K562 (cell line): ENCODE measurements at regions not wholly inside any gene's neighbourhood (a gene's known extent, or its start where the extent isn't known, plus 50 kb on each side); places are given as distances from the start of the nearest gene placed in this dataset.

Experiments
- ATAC-seq: fragments of 200-7000 bp; cut with Tn5 transposase; 3 replicates; pipeline ENCODE4 v1.9.1; 2020; ENCODE audit warnings: moderate library complexity
- BruUV-seq: library from RNA; stranded (reverse); fragments of 400-500 nt; replicated peaks from 2 replicates; lab custom pipeline; 2021; lab: Mats Ljungman, UMichigan
- CTCF ChIA-PET: fragments of 300-600 bp; formaldehyde crosslinking; extraction: SDS; loops from one replicate; lab custom pipeline; 2021; ENCODE audit warnings: low intra/inter-chr PET ratio; lab: Yijun Ruan, JAX
- POLR2A ChIA-PET: fragments of 300-600, 350-650 bp; sonication (Branson Sonifier 250); formaldehyde crosslinking; extraction: SDS; loops from one replicate; lab custom pipeline; 2021; ENCODE audit warnings: antibody characterized with exemption, inconsistent platforms; lab: Yijun Ruan, JAX
- DNase-seq, 4 experiments: peaks; one replicate each; pipeline versions ENCODE4 v3.0.0 to v3.0.0-alpha.2; 2011 to 2018; ENCODE audit warnings: low spot score in 3 of 4, mixed read lengths in 3 of 4; ENCODE audit errors: extremely low read depth in 1 of 4
- FAIRE-seq: peaks from 2 replicates; lab custom pipeline; 2011; peaks lifted over from hg19 to GRCh38; lab: Jason Lieb, UNC
- H2AFZ ChIP-seq: 2 replicates; pipeline ENCODE4 v1.6.0; 2011; ENCODE audit warnings: low read depth, low read length, control low read depth, inconsistent platforms
- H3K27ac ChIP-seq: fragments of 200-600 bp; 3 replicates; pipeline ENCODE4 v1.8.0; 2011; ENCODE audit warnings: low read depth, mild to moderate bottlenecking, control low read depth, inconsistent platforms, low read length, moderate library complexity, mixed read lengths; ENCODE audit errors: extremely low read depth
- H3K27me3 ChIP-seq, 2 experiments: fragments of 300-600 bp in 1 of 2; 2 replicates in 1 of 2; 3 replicates in 1 of 2; pipeline versions ENCODE4 v1.6.0 to v1.8.0; 2011; ENCODE audit warnings: inconsistent platforms in 2 of 2, low read length in 2 of 2, mild to moderate bottlenecking in 1 of 2, mixed read lengths in 1 of 2, moderate library complexity in 1 of 2; ENCODE audit not compliant: control insufficient read depth in 2 of 2, insufficient read depth in 2 of 2
- H3K36me3 ChIP-seq: fragments of 300-600 bp; 3 replicates; pipeline ENCODE4 v1.8.0; 2011; ENCODE audit warnings: mild to moderate bottlenecking, low read length, inconsistent platforms; ENCODE audit not compliant: control insufficient read depth, insufficient read depth
- H3K4me1 ChIP-seq, 2 experiments: fragments of 200-600 bp in 1 of 2; replicated peaks in 1 of 2; 2 replicates in 1 of 2; 3 replicates in 1 of 2; pipeline versions ENCODE4 v1.5.1 to v1.8.0; 2011; ENCODE audit warnings: inconsistent platforms in 2 of 2, low read length in 2 of 2, mild to moderate bottlenecking in 1 of 2, mixed read lengths in 1 of 2, moderate library complexity in 1 of 2; ENCODE audit not compliant: control insufficient read depth in 2 of 2, insufficient read depth in 2 of 2
- H3K4me2 ChIP-seq: 2 replicates; pipeline ENCODE4 v1.6.1; 2011; ENCODE audit warnings: low read length, control low read depth, inconsistent platforms, mixed read lengths; ENCODE audit not compliant: insufficient read depth
- H3K4me3 ChIP-seq: fragments of 200-600 bp; sonication (generic), shearing (Covaris generic); 2 replicates; pipeline ENCODE4 v1.5.1; 2016; ENCODE audit warnings: control low read depth, inconsistent platforms
- H3K79me2 ChIP-seq: fragments of 200-600 bp; 3 replicates; pipeline ENCODE4 v1.8.0; 2011; ENCODE audit warnings: low read length, inconsistent platforms; ENCODE audit not compliant: control insufficient read depth, insufficient read depth
- H3K9ac ChIP-seq, 2 experiments: 2 replicates each; pipeline versions ENCODE4 v1.6.0 to v1.6.1; 2011; ENCODE audit warnings: low read depth in 2 of 2, low read length in 2 of 2, control low read depth in 1 of 2, inconsistent platforms in 1 of 2, mild to moderate bottlenecking in 1 of 2, mixed read lengths in 1 of 2; ENCODE audit not compliant: insufficient read depth in 1 of 2
- H3K9me1 ChIP-seq: one replicate; pipeline ENCODE4 v1.6.0; 2011; ENCODE audit warnings: inconsistent platforms, mild to moderate bottlenecking, low read length, moderate library complexity; ENCODE audit not compliant: control insufficient read depth, insufficient read depth
- H3K9me3 ChIP-seq: replicated peaks from 2 replicates; pipeline ENCODE4 v1.5.1; 2011; ENCODE audit warnings: low read depth, low read length, inconsistent platforms; ENCODE audit not compliant: control insufficient read depth, insufficient read depth
- H4K20me1 ChIP-seq: replicated peaks from 2 replicates; pipeline ENCODE4 v1.6.1; 2011; ENCODE audit warnings: low read length, inconsistent platforms, mixed read lengths; ENCODE audit not compliant: control insufficient read depth, insufficient read depth
- CCNT2 ChIP-seq: IDR thresholded peaks from 2 replicates; pipeline ENCODE4 v1.6.1; 2011; ENCODE audit warnings: borderline replicate concordance, low read depth, mild to moderate bottlenecking, moderate library complexity, mixed read lengths, low read length; ENCODE audit not compliant: insufficient read length; ENCODE audit errors: extremely low read depth
- CSDE1 ChIP-seq, 2 experiments: fragments of 450-650 bp; IDR thresholded peaks; 2 replicates each; pipeline ENCODE4 v1.6.1; 2016; ENCODE audit warnings: mild to moderate bottlenecking in 1 of 2
- RBM22 ChIP-seq: fragments of 200-400 bp; formaldehyde crosslinking; IDR thresholded peaks from 2 replicates; pipeline ENCODE4 v1.6.1; 2018; ENCODE audit warnings: low read length, low read depth; ENCODE audit not compliant: poor library complexity, severe bottlenecking
- SMARCE1 ChIP-seq: fragments of 450-650 bp; IDR thresholded peaks from 2 replicates; pipeline ENCODE4 v1.7.1; 2016; ENCODE audit warnings: mild to moderate bottlenecking
- ZC3H11A ChIP-seq: IDR thresholded peaks from 2 replicates; pipeline ENCODE4 v1.6.1; 2012; ENCODE audit warnings: low read depth, low read length, improper control_type of control experiment
- ZKSCAN1 ChIP-seq: fragments of 150-350 bp; IDR thresholded peaks from 2 replicates; pipeline ENCODE4 v1.6.1; 2016; ENCODE audit warnings: low read depth, low read length
- WGBS: fragments of 100-300 bp; shearing (Covaris generic); methylation state at CpG from one replicate; pipeline ENCODE4 v1.1.6; 2016; ENCODE audit warnings: low coverage, mixed read lengths; ENCODE audit not compliant: insufficient coverage; ENCODE audit errors: missing lambda C conversion rate; 5-methylcytosine and 5-hydroxymethylcytosine counted together
- in situ Hi-C: fragments of 300-500 bp; cut with MboI; formaldehyde crosslinking; loops from 4 replicates; pipeline ENCODE4 v1.15.0; 2018; ENCODE audit warnings: inconsistent platforms, mixed read lengths
- intact Hi-C: fragments of 100-400 bp; cut with micrococcal nuclease; formaldehyde crosslinking; loops from 2 replicates; pipeline ENCODE4 v1.14.2; 2022
- TF ChIP-seq, protein P1 (sequence below): fragments of 250-450 bp; sonication (Bioruptor Pico); IDR thresholded peaks from 2 replicates; pipeline ENCODE4 v1.5.1; 2021; ENCODE audit warnings: mild to moderate bottlenecking
- TF ChIP-seq, protein P2 (sequence below): fragments of 200-600 bp; sonication (generic); IDR thresholded peaks from one replicate; pipeline ENCODE4 v1.6.1; 2012; ENCODE audit warnings: mild to moderate bottlenecking, low read depth, low read length, inconsistent platforms

DNA sequence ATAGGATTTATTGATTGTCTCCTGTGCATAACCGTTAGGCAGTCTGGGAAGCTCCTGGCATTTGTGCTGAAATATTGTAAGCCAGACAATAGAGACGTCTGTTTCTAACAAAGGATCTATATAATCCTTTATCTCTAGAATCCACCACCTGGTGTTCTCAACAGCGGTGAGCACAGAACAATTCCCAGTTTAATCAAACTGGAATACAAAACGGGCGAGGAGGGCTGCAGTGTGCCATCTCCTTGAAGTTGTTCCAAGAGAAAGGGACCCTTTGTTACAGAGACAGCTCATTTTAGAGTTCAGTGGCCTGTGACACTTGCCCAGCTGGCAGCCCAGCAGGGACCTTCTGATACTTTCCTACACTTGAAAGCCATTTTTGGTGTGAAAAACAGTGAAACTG, 162.8 kb upstream of the IVNS1ABP start:
- POLR2A ChIA-PET: no interaction called here
- CTCF ChIA-PET: no interaction called here
- Histone ChIP-seq H3K9me3 (no peaks in the 10 kb centered on the region), H3K9me1 (no peaks in the 10 kb centered on the region), H3K79me2 (no peaks in the 10 kb centered on the region), H3K9ac (no peak overlapping the region), H2AFZ (peak overlapping the region; percentile 16; the same call in 1 of the 2 replicates), H3K4me2 (no peak overlapping the region), H3K4me1 (no peaks in the 10 kb centered on the region; a peak in 1 of 5 replicates), H3K27ac (no peak overlapping the region), H3K4me3 (no peak overlapping the region), H3K27me3 (no peaks in the 10 kb centered on the region), H4K20me1 (no peaks in the 10 kb centered on the region), H3K36me3 (no peaks in the 10 kb centered on the region)
- no TSS peak for BruUV-seq
- no peak for ATAC-seq
- 0% methylated on average over 5 of the region's 5 CpGs for WGBS
- in situ Hi-C loops (no loop called here), intact Hi-C loops (no loop called here)
- FAIRE-seq: no peak
- DNase-seq: no peak
- no peak for TF ChIP-seq ZKSCAN1
- TF ChIP-seq ZC3H11A: no peak
- no peak for TF ChIP-seq SMARCE1
- no peak for TF ChIP-seq CSDE1 (IDR thresholded peaks at IDR 0.05)
- TF ChIP-seq, protein P1, sequence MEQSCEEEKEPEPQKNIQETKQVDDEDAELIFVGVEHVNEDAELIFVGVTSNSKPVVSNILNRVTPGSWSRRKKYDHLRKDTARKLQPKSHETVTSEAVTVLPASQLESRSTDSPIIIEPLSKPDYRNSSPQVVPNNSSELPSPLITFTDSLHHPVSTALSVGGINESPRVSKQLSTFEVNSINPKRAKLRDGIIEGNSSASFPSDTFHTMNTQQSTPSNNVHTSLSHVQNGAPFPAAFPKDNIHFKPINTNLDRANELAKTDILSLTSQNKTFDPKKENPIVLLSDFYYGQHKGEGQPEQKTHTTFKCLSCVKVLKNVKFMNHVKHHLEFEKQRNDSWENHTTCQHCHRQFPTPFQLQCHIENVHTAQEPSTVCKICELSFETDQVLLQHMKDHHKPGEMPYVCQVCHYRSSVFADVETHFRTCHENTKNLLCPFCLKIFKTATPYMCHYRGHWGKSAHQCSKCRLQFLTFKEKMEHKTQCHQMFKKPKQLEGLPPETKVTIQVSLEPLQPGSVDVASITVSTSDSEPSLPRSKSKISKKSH (CRISPR knock-in tag): no peak
- TF ChIP-seq, protein P2, sequence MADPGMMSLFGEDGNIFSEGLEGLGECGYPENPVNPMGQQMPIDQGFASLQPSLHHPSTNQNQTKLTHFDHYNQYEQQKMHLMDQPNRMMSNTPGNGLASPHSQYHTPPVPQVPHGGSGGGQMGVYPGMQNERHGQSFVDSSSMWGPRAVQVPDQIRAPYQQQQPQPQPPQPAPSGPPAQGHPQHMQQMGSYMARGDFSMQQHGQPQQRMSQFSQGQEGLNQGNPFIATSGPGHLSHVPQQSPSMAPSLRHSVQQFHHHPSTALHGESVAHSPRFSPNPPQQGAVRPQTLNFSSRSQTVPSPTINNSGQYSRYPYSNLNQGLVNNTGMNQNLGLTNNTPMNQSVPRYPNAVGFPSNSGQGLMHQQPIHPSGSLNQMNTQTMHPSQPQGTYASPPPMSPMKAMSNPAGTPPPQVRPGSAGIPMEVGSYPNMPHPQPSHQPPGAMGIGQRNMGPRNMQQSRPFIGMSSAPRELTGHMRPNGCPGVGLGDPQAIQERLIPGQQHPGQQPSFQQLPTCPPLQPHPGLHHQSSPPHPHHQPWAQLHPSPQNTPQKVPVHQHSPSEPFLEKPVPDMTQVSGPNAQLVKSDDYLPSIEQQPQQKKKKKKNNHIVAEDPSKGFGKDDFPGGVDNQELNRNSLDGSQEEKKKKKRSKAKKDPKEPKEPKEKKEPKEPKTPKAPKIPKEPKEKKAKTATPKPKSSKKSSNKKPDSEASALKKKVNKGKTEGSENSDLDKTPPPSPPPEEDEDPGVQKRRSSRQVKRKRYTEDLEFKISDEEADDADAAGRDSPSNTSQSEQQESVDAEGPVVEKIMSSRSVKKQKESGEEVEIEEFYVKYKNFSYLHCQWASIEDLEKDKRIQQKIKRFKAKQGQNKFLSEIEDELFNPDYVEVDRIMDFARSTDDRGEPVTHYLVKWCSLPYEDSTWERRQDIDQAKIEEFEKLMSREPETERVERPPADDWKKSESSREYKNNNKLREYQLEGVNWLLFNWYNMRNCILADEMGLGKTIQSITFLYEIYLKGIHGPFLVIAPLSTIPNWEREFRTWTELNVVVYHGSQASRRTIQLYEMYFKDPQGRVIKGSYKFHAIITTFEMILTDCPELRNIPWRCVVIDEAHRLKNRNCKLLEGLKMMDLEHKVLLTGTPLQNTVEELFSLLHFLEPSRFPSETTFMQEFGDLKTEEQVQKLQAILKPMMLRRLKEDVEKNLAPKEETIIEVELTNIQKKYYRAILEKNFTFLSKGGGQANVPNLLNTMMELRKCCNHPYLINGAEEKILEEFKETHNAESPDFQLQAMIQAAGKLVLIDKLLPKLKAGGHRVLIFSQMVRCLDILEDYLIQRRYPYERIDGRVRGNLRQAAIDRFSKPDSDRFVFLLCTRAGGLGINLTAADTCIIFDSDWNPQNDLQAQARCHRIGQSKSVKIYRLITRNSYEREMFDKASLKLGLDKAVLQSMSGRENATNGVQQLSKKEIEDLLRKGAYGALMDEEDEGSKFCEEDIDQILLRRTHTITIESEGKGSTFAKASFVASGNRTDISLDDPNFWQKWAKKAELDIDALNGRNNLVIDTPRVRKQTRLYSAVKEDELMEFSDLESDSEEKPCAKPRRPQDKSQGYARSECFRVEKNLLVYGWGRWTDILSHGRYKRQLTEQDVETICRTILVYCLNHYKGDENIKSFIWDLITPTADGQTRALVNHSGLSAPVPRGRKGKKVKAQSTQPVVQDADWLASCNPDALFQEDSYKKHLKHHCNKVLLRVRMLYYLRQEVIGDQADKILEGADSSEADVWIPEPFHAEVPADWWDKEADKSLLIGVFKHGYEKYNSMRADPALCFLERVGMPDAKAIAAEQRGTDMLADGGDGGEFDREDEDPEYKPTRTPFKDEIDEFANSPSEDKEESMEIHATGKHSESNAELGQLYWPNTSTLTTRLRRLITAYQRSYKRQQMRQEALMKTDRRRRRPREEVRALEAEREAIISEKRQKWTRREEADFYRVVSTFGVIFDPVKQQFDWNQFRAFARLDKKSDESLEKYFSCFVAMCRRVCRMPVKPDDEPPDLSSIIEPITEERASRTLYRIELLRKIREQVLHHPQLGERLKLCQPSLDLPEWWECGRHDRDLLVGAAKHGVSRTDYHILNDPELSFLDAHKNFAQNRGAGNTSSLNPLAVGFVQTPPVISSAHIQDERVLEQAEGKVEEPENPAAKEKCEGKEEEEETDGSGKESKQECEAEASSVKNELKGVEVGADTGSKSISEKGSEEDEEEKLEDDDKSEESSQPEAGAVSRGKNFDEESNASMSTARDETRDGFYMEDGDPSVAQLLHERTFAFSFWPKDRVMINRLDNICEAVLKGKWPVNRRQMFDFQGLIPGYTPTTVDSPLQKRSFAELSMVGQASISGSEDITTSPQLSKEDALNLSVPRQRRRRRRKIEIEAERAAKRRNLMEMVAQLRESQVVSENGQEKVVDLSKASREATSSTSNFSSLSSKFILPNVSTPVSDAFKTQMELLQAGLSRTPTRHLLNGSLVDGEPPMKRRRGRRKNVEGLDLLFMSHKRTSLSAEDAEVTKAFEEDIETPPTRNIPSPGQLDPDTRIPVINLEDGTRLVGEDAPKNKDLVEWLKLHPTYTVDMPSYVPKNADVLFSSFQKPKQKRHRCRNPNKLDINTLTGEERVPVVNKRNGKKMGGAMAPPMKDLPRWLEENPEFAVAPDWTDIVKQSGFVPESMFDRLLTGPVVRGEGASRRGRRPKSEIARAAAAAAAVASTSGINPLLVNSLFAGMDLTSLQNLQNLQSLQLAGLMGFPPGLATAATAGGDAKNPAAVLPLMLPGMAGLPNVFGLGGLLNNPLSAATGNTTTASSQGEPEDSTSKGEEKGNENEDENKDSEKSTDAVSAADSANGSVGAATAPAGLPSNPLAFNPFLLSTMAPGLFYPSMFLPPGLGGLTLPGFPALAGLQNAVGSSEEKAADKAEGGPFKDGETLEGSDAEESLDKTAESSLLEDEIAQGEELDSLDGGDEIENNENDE: no peak
- no peak for TF ChIP-seq CCNT2
- no peak for TF ChIP-seq RBM22
